ENCODE measurements at regions not wholly inside any gene's neighbourhood (a gene's known extent, or its start where the extent isn't known, plus 50 kb on each side); places are given as distances from the start of the nearest gene placed in this dataset.

DNA sequence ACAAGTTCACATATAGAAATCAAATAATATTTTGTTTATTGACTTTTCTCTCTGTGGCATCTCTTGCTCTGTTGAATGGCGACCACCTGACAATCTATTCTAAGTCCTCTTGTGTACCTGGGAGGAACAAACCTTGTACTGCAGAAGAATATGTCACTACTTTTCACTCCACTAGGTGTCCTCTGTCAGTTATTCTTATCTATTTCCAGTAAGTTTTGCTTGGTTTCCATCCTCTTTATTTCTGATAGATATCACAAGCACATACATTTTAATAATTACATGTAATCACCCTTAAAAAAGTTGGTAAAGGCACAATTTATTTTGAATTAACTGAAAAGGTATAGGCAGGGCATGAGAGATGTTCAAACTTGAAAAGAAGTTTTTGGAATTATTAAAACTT lies 238.4 kb downstream of the SNCA start:
- Histone ChIP-seq H3K36me3 (no peaks in the 10 kb centered on the region), H3K4me1 (no peaks in the 10 kb centered on the region), H3K9me3 (no peaks in the 10 kb centered on the region), H3K27ac (no peak overlapping the region), H3K27me3 (no peaks in the 10 kb centered on the region), H3K4me3 (no peak overlapping the region)
- no peak for TF ChIP-seq POLR2A (IDR thresholded peaks at IDR 0.05)
- TF ChIP-seq, protein P1, sequence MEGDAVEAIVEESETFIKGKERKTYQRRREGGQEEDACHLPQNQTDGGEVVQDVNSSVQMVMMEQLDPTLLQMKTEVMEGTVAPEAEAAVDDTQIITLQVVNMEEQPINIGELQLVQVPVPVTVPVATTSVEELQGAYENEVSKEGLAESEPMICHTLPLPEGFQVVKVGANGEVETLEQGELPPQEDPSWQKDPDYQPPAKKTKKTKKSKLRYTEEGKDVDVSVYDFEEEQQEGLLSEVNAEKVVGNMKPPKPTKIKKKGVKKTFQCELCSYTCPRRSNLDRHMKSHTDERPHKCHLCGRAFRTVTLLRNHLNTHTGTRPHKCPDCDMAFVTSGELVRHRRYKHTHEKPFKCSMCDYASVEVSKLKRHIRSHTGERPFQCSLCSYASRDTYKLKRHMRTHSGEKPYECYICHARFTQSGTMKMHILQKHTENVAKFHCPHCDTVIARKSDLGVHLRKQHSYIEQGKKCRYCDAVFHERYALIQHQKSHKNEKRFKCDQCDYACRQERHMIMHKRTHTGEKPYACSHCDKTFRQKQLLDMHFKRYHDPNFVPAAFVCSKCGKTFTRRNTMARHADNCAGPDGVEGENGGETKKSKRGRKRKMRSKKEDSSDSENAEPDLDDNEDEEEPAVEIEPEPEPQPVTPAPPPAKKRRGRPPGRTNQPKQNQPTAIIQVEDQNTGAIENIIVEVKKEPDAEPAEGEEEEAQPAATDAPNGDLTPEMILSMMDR (IDR thresholded peaks at IDR 0.05), result peak in 3 of 6 experiments; percentile 38 to 45 (median 39)
- no peak for DNase-seq

DNA sequence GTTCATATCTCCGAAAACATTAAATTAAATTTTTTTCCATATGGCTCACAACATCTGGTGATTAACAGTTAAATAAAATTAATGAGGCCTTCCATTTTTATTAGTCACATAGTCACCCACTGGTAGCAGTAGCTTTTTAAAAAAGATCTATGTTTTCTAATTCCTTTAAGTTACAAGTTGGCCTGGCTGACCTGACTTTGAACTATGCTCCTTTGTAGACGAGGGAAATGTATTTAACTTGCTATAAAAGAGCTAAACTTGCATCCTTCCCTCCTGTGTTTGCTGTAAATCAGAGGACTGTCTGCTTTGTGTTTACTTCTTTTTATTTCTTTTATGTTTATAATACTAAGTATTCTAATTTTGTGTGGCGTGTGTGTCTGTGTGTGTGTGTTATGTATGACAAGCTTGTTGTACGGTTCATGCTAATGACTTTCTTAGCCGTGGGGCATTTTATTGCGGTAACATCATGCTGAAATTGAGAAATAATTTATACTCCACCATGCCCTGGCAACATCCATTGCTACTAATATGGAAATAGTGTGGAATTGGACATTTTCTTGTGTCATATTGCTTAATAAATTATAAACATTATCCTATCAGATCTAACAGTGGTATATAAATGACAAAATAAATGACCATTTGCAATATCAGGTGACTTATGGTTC lies 241.7 kb downstream of the SNCA start:
- Histone ChIP-seq H3K4me3 (no peak overlapping the region), H3K36me3 (no peaks in the 10 kb centered on the region), H3K27ac (no peak overlapping the region), H3K27me3 (no peaks in the 10 kb centered on the region), H3K4me1 (no peaks in the 10 kb centered on the region), H3K9me3 (no peaks in the 10 kb centered on the region)
- no peak for TF ChIP-seq POLR2A (IDR thresholded peaks at IDR 0.05)
- TF ChIP-seq, protein P1 (IDR thresholded peaks at IDR 0.05), result no peak
- DNase-seq, result no peak

DNA sequence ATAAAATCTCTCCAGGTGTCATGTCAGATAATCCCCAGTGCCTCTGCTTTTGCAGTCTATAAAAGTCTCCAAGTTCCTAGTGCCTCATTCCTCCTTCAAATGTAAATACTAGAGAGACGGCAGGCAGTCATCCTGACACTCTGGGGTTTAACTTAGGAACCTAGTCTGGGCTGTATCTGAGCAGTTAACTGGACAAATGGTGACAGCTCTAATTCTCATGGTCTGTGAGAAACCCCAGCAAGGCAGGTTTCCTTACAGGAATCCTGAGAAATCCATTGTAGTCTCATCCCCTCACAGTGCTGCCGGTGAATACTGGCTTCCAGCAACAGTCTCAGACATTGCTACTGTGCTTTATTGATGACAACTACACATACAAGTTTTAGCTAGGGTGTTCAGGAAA lies 246.8 kb downstream of the SNCA start:
- no peak for DNase-seq
- Histone ChIP-seq H3K4me1 (no peaks in the 10 kb centered on the region), H3K4me3 (no peak overlapping the region), H3K27ac (no peak overlapping the region), H3K9me3 (no peaks in the 10 kb centered on the region), H3K36me3 (no peaks in the 10 kb centered on the region), H3K27me3 (no peaks in the 10 kb centered on the region)
- TF ChIP-seq, protein P1 (IDR thresholded peaks at IDR 0.05), result no peak
- no peak for TF ChIP-seq POLR2A (IDR thresholded peaks at IDR 0.05)

DNA sequence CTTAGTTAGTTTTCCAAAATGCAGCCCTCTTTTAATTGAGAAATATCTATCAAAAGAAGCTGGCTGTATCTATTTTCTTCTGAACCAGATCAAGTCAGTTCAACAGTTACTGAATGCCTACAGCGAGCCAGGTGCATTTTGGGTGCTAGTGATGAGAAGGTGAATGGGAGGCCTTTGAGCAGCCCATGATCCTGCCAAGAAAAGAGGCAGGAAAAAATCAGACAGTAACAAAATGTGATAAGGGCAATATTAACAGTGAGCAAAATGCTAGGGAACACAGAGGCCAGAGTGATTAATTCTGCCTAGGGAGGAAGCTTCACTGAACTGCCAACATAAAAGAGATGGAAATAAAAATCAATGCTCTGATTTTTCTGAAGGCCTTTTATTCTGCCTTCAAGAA lies 248.5 kb downstream of the SNCA start:
- no peaks in the 10 kb centered on the region for H3K27me3 ChIP-seq
- no peak for DNase-seq
- no peak overlapping the region for H3K4me3 ChIP-seq
- H3K27ac ChIP-seq, result no peak overlapping the region
- no peaks in the 10 kb centered on the region for H3K9me3 ChIP-seq
- no peaks in the 10 kb centered on the region for H3K4me1 ChIP-seq
- H3K36me3 ChIP-seq, result no peaks in the 10 kb centered on the region
- TF ChIP-seq, protein P1 (IDR thresholded peaks at IDR 0.05), result no peak
- TF ChIP-seq POLR2A (IDR thresholded peaks at IDR 0.05), result no peak

DNA sequence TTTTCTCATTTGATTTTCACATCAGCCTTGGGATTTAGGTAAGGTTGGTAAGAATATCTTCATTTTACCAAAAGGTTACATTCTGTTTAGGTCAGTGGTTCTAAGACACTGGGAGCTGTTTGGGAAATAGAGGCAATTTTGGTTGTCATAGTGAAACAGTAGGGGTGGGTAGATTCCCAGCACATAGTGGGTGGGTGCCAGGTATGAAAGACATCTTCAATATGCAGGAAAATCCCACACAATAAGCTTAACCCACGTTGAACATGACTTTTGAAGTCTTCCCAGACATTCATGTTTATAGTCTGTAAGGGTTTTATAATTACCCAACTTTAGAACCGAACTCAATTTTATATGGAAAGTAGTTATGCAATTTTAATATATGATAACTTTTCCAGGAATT lies 249.6 kb downstream of the SNCA start:
- H3K27me3 ChIP-seq, result no peaks in the 10 kb centered on the region
- TF ChIP-seq, protein P1 (IDR thresholded peaks at IDR 0.05), result no peak
- no peak for TF ChIP-seq POLR2A (IDR thresholded peaks at IDR 0.05)
- H3K4me3 ChIP-seq, result no peak overlapping the region
- H3K9me3 ChIP-seq, result no peaks in the 10 kb centered on the region
- no peaks in the 10 kb centered on the region for H3K36me3 ChIP-seq
- no peak for DNase-seq
- no peaks in the 10 kb centered on the region for H3K4me1 ChIP-seq
- no peak overlapping the region for H3K27ac ChIP-seq

DNA sequence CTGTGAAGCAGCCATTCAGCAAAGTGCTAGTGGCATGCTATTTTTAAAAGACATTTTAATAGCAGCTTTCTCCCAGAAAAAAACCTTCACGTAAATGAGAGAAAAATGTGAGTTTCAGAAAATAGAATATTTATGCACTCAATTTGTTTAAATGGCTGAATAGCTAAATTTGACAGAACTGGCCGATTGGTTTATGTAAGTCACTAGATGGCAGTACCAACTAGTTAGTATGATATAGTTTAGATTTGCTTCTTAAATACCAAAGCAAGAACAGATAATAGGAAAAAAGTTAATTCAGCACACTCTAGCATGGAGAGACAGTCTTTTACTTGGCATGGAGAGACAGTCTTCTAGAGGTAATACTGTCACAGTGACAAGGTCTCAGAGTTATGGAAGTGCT lies 250.1 kb downstream of the SNCA start:
- DNase-seq, result no peak
- H3K27ac ChIP-seq, result no peak overlapping the region
- no peaks in the 10 kb centered on the region for H3K36me3 ChIP-seq
- H3K9me3 ChIP-seq, result no peaks in the 10 kb centered on the region
- H3K4me1 ChIP-seq, result no peaks in the 10 kb centered on the region
- no peaks in the 10 kb centered on the region for H3K27me3 ChIP-seq
- TF ChIP-seq, protein P1 (IDR thresholded peaks at IDR 0.05), result peak in 2 of 6 experiments; percentile 31 to 38
- no peak for TF ChIP-seq POLR2A (IDR thresholded peaks at IDR 0.05)
- H3K4me3 ChIP-seq, result no peak overlapping the region
